ENCODE measurements at regions not wholly inside any gene's neighbourhood (a gene's known extent, or its start where the extent isn't known, plus 50 kb on each side); places are given as distances from the start of the nearest gene placed in this dataset.

DNA sequence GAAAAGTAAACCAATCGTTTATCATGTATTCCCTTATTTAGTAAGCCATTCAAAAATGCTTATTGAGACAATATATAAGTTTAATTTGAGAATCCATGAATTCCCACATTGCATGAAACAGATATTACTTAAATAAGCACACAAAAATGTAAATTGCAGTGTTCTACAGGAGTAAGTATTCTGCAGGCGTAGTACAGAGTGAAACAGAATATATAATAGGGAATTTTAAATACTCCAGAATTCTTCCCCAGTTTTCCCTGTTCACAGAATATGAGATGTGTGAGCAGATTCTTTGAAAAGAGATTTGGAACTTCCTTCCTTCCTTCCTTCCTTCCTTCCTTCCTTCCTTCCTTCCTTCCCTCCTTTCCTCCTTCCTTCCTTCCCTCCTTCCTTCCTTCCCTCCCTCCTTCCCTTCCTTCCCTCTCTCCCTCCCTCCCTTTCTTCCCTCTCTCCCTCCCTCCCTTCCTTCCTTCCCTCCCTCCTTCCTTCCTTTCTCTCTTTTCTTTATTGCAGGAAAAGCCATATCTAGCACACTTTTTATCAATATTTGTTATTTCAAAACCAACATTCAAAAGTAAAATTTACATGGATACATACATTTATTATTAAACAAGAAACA, 977.7 kb upstream of the LRRTM1 start:
- Histone ChIP-seq H3K4me3 (no peak overlapping the region), H3K27me3 (replicated peaks; ENCODE audit: insufficient read depth) (no peaks in the 10 kb centered on the region), H3K4me1 (ENCODE audit: insufficient read depth) (no peaks in the 10 kb centered on the region), H3K36me3 (ENCODE audit: low read depth) (no peaks in the 10 kb centered on the region), H3K9ac (no peak overlapping the region), H3K9me2 (ENCODE audit: insufficient read depth) (no peaks in the 10 kb centered on the region), H3K9me3 (ENCODE audit: low read depth) (no peaks in the 10 kb centered on the region), H3K79me2 (ENCODE audit: insufficient read depth) (no peaks in the 10 kb centered on the region), H3K4me2 (ENCODE audit: unreplicated experiment) (no peak overlapping the region), H2AFZ (no peak overlapping the region), H4K20me1 (ENCODE audit: insufficient read depth) (no peaks in the 10 kb centered on the region), H3K27ac (no peak overlapping the region), H3F3A (ENCODE audit: insufficient read depth) (no peaks in the 10 kb centered on the region)
- DNase-seq: no peak
- in situ Hi-C loops (cut with MboI): no loop called here
- 1 to 4% methylated on average over 2 of the region's 2 CpGs for WGBS, 2 experiments (ENCODE audit: low coverage in 1 of 2, low lambda C conversion rate in 2 of 2, missing lambda C conversion rate in 2 of 2)
- TF ChIP-seq EZH2phosphoT487 (IDR thresholded peaks at IDR 0.05; ENCODE audit: insufficient read depth, low read depth) (no peak), EZH2 (IDR thresholded peaks at IDR 0.05; ENCODE audit: insufficient read depth, poor library complexity, severe bottlenecking) (no peak)

- H3K27ac ChIP-seq: no peak overlapping the region
- H3K9me2 ChIP-seq (ENCODE audit: insufficient read depth): no peaks in the 10 kb centered on the region
- H3K9ac ChIP-seq: no peak overlapping the region
- no peaks in the 10 kb centered on the region for H3K4me1 ChIP-seq (ENCODE audit: insufficient read depth)
- H3K36me3 ChIP-seq (ENCODE audit: low read depth): no peaks in the 10 kb centered on the region
- H3K27me3 ChIP-seq (replicated peaks; ENCODE audit: insufficient read depth): no peaks in the 10 kb centered on the region
- H3F3A ChIP-seq (ENCODE audit: insufficient read depth): no peaks in the 10 kb centered on the region
- H3K9me3 ChIP-seq (ENCODE audit: low read depth): no peaks in the 10 kb centered on the region
- TF ChIP-seq EZH2 (IDR thresholded peaks at IDR 0.05; ENCODE audit: insufficient read depth, poor library complexity, severe bottlenecking) (no peak), EZH2phosphoT487 (IDR thresholded peaks at IDR 0.05; ENCODE audit: insufficient read depth, low read depth) (no peak)
- no peaks in the 10 kb centered on the region for H3K79me2 ChIP-seq (ENCODE audit: insufficient read depth)
- no peak overlapping the region for H2AFZ ChIP-seq
- no peak for DNase-seq
- H3K4me3 ChIP-seq: no peak overlapping the region
- 17 to 18% methylated on average over 1 of the region's 1 CpG for WGBS, 2 experiments (ENCODE audit: low coverage in 1 of 2, low lambda C conversion rate in 2 of 2, missing lambda C conversion rate in 2 of 2)
- no peaks in the 10 kb centered on the region for H4K20me1 ChIP-seq (ENCODE audit: insufficient read depth)
- in situ Hi-C loops (cut with MboI): no loop called here
- no peak overlapping the region for H3K4me2 ChIP-seq (ENCODE audit: unreplicated experiment)
Observed at GRCh38 chr2:81276595-81276994, 972.0 kb upstream of the LRRTM1 start.

DNA sequence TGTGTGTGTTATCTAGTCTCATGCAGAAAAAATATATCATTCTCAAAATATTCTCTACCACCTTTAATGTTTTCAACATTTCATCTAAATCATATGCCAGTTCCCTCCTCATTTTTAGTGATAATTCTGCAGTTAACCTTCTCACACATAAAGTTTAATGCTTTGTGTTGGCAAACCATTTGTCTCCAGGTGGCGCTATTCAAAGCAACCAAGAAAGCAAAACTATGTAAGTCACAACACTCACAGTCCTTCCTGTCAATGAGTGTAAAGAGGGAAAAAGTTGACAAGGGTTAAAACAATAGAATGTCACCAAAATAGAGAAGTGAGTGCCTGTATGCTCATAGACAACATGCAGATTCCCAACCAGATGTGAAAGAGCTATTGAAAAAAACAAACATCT, 961.6 kb upstream of the LRRTM1 start:
- no peaks in the 10 kb centered on the region for H3K9me3 ChIP-seq (ENCODE audit: low read depth)
- no peaks in the 10 kb centered on the region for H3K79me2 ChIP-seq (ENCODE audit: insufficient read depth)
- H4K20me1 ChIP-seq (ENCODE audit: insufficient read depth): no peaks in the 10 kb centered on the region
- no peaks in the 10 kb centered on the region for H3K27me3 ChIP-seq (replicated peaks; ENCODE audit: insufficient read depth)
- H3K36me3 ChIP-seq (ENCODE audit: low read depth): no peaks in the 10 kb centered on the region
- H3K4me1 ChIP-seq (ENCODE audit: insufficient read depth): no peaks in the 10 kb centered on the region
- no peak for DNase-seq
- H3K9me2 ChIP-seq (ENCODE audit: insufficient read depth): no peaks in the 10 kb centered on the region
- H2AFZ ChIP-seq: no peak overlapping the region
- H3K9ac ChIP-seq: no peak overlapping the region
- WGBS, 2 experiments (ENCODE audit: low coverage in 1 of 2, low lambda C conversion rate in 2 of 2, missing lambda C conversion rate in 2 of 2): 0% methylated on average over 1 of the region's 1 CpG
- in situ Hi-C loops (cut with MboI): no loop called here
- no peak overlapping the region for H3K4me3 ChIP-seq
- H3K27ac ChIP-seq: no peak overlapping the region
- no peaks in the 10 kb centered on the region for H3F3A ChIP-seq (ENCODE audit: insufficient read depth)
- TF ChIP-seq EZH2phosphoT487 (IDR thresholded peaks at IDR 0.05; ENCODE audit: insufficient read depth, low read depth): no peak
- H3K4me2 ChIP-seq (ENCODE audit: unreplicated experiment): no peak overlapping the region

- Histone ChIP-seq H3K79me2 (ENCODE audit: insufficient read depth) (no peaks in the 10 kb centered on the region), H3K9me3 (ENCODE audit: low read depth) (no peaks in the 10 kb centered on the region), H3K9ac (no peak overlapping the region), H2AFZ (no peak overlapping the region), H3K9me2 (ENCODE audit: insufficient read depth) (no peaks in the 10 kb centered on the region), H3K4me3 (no peak overlapping the region), H3K4me2 (ENCODE audit: unreplicated experiment) (no peak overlapping the region), H3K4me1 (ENCODE audit: insufficient read depth) (no peaks in the 10 kb centered on the region), H3K36me3 (ENCODE audit: low read depth) (no peaks in the 10 kb centered on the region), H3K27ac (no peak overlapping the region), H4K20me1 (ENCODE audit: insufficient read depth) (no peaks in the 10 kb centered on the region), H3F3A (ENCODE audit: insufficient read depth) (no peaks in the 10 kb centered on the region), H3K27me3 (replicated peaks; ENCODE audit: insufficient read depth) (no peaks in the 10 kb centered on the region)
- in situ Hi-C loops (cut with MboI): no loop called here
- TF ChIP-seq EZH2phosphoT487 (IDR thresholded peaks at IDR 0.05; ENCODE audit: insufficient read depth, low read depth): no peak
- no peak for TF ChIP-seq EZH2 (IDR thresholded peaks at IDR 0.05; ENCODE audit: insufficient read depth, poor library complexity, severe bottlenecking)
- DNase-seq: no peak
Observed at GRCh38 chr2:81263989-81264388, 959.4 kb upstream of the LRRTM1 start.

DNA sequence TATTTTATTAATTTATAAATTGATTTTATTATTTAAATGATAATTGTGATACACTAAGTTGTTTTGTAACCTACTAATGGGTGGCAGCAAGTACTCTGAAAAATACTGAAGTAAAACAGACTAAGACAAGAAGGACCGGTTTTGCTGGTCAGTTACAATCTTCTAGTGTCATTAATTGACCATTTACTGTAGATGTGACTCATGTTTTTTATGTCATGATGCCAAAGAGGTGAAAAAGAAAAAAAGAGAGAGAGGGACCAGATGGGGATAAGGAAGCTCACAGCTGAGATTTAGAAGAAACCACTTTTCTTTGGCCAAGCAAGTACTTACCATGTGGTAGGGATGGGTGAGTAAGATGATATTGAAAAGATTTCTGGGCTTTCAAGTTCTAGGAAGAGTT, 955.8 kb upstream of the LRRTM1 start:
- in situ Hi-C loops (cut with MboI): no loop called here

More for the DNA sequence above, 955.8 kb upstream of the LRRTM1 start:
- H3K9me3 ChIP-seq (ENCODE audit: low read depth): no peaks in the 10 kb centered on the region
- H3K4me2 ChIP-seq (ENCODE audit: unreplicated experiment): no peak overlapping the region
- H3K27me3 ChIP-seq (replicated peaks; ENCODE audit: insufficient read depth): no peaks in the 10 kb centered on the region
- H3K9ac ChIP-seq: no peak overlapping the region
- H3K79me2 ChIP-seq (ENCODE audit: insufficient read depth): no peaks in the 10 kb centered on the region
- no peak overlapping the region for H3K4me3 ChIP-seq
- H2AFZ ChIP-seq: no peak overlapping the region
- no peaks in the 10 kb centered on the region for H3F3A ChIP-seq (ENCODE audit: insufficient read depth)
- no peaks in the 10 kb centered on the region for H3K36me3 ChIP-seq (ENCODE audit: low read depth)
- 15 to 17% methylated on average over 1 of the region's 1 CpG for WGBS, 2 experiments (ENCODE audit: low coverage in 1 of 2, low lambda C conversion rate in 2 of 2, missing lambda C conversion rate in 2 of 2)
- H3K27ac ChIP-seq: no peak overlapping the region
- no peaks in the 10 kb centered on the region for H3K4me1 ChIP-seq (ENCODE audit: insufficient read depth)
- no peaks in the 10 kb centered on the region for H4K20me1 ChIP-seq (ENCODE audit: insufficient read depth)
- no peak for DNase-seq
- no peaks in the 10 kb centered on the region for H3K9me2 ChIP-seq (ENCODE audit: insufficient read depth)
- TF ChIP-seq EZH2phosphoT487 (IDR thresholded peaks at IDR 0.05; ENCODE audit: insufficient read depth, low read depth): no peak

Measured in GM23248 (cell line).